ENCODE measurements at regions not wholly inside any gene's neighbourhood (a gene's known extent, or its start where the extent isn't known, plus 50 kb on each side); places are given as distances from the start of the nearest gene placed in this dataset.

DNA sequence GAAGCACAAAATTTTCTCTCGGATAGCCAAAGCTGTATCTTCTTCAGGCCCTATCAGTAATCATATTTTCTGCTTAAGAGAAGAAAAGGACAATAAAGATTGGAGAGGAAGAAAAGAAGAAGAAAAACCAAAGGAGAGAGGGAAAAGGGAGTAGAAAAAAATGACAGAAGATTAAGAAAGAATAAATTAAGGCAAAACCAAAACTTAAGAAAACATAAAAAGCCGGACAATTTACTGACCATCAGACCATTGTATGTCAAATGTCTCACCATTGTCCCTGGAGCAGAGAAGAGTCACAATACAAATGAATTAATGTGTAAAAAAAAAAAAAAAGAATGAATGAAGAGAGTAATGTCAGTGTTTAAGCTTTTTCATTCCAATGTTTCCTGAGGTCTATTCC, 1274.8 kb downstream of the FSCB start:
- Histone ChIP-seq H3K4me2 (ENCODE audit: low read depth, low read length) (no peak overlapping the region), H3K9me1 (ENCODE audit: insufficient read depth, low read length) (no peaks in the 10 kb centered on the region), H2AFZ (replicated peaks; ENCODE audit: low read length, poor library complexity) (no peak overlapping the region), H4K20me1 (ENCODE audit: insufficient read depth, low read length) (no peaks in the 10 kb centered on the region), H4K91ac (ENCODE audit: insufficient read depth, low read depth, low read length) (no peak overlapping the region), H3K4me3 (ENCODE audit: insufficient read depth, low read depth, low read length) (no peak overlapping the region), H3K79me1 (ENCODE audit: low read depth in 1 of 2, low read length in 2 of 2) (no peaks in the 10 kb centered on the region), H3K4me1 (ENCODE audit: control insufficient read depth, insufficient read depth, low read length) (no peaks in the 10 kb centered on the region), H3K56ac (ENCODE audit: extremely low read depth, insufficient read depth, low read length) (no peak overlapping the region), H4K8ac (ENCODE audit: low read depth in 2 of 2, low read length in 2 of 2) (no peak overlapping the region), H3K27me3 (ENCODE audit: control insufficient read depth, insufficient read depth, low read length) (no peaks in the 10 kb centered on the region), H2AK5ac (ENCODE audit: low read depth, low read length) (no peak overlapping the region), H2BK15ac (ENCODE audit: low read depth, low read length) (no peak overlapping the region), H2BK20ac (ENCODE audit: low read depth, low read length) (no peak overlapping the region), H3K18ac (ENCODE audit: low read depth, low read length) (no peak overlapping the region), H3K27ac (ENCODE audit: insufficient read depth, low read length) (no peak overlapping the region), H3K23ac (ENCODE audit: low read depth, low read length) (no peak overlapping the region), H2BK120ac (ENCODE audit: low read depth, low read length) (no peak overlapping the region), H3K36me3 (ENCODE audit: control insufficient read depth, insufficient read depth, low read length) (no peaks in the 10 kb centered on the region), H3K4ac (ENCODE audit: low read depth, low read length) (no peak overlapping the region), H2BK5ac (ENCODE audit: low read depth, low read length, poor library complexity, severe bottlenecking) (no peak overlapping the region), H2AK9ac (replicated peaks; ENCODE audit: low read depth, low read length, poor library complexity) (no peak overlapping the region), H3K9ac (ENCODE audit: low read depth, low read length) (no peak overlapping the region), H3K14ac (replicated peaks; ENCODE audit: low read depth, low read length) (no peak overlapping the region), H3K9me3 (ENCODE audit: control insufficient read depth, insufficient read depth, low read length) (no peaks in the 10 kb centered on the region), H4K5ac (ENCODE audit: low read depth, low read length) (no peak overlapping the region)
- DNase-seq (no peak), ATAC-seq (ENCODE audit: low read depth) (no peak)
- dilution Hi-C loops (cut with HindIII; ENCODE audit: low sequenced_read_pairs, unreplicated experiment): no loop called here
- CTCF ChIA-PET: no interaction called here
- in situ Hi-C loops (cut with MboI; ENCODE audit: low sequenced_read_pairs): no loop called here
- POLR2A ChIA-PET (ENCODE audit: unreplicated experiment): no interaction called here
- no TSS peak for BruUV-seq (replicated peaks)
- intact Hi-C loops (cut with micrococcal nuclease): no loop called here
- TF ChIP-seq BHLHE40 (IDR thresholded peaks at IDR 0.05; ENCODE audit: low read depth, low read length): no peak
- no peak for TF ChIP-seq RAD21 (IDR thresholded peaks at IDR 0.05; ENCODE audit: low read length)
- TF ChIP-seq NFE2L2 (IDR thresholded peaks at IDR 0.05; ENCODE audit: low read depth, low read length): no peak
- no peak for TF ChIP-seq CEBPB (IDR thresholded peaks at IDR 0.05; ENCODE audit: low read depth, low read length)
- no peak for TF ChIP-seq MXI1 (IDR thresholded peaks at IDR 0.05; ENCODE audit: borderline replicate concordance, low read depth, low read length)
- TF ChIP-seq FOS (IDR thresholded peaks at IDR 0.05; ENCODE audit: low read depth, low read length): no peak
- no peak for TF ChIP-seq SMC3 (IDR thresholded peaks at IDR 0.05; ENCODE audit: low read depth, low read length)
- no peak for TF ChIP-seq CHD1 (IDR thresholded peaks at IDR 0.05; ENCODE audit: low read depth, low read length)
- TF ChIP-seq, protein P1, sequence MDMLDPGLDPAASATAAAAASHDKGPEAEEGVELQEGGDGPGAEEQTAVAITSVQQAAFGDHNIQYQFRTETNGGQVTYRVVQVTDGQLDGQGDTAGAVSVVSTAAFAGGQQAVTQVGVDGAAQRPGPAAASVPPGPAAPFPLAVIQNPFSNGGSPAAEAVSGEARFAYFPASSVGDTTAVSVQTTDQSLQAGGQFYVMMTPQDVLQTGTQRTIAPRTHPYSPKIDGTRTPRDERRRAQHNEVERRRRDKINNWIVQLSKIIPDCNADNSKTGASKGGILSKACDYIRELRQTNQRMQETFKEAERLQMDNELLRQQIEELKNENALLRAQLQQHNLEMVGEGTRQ (IDR thresholded peaks at IDR 0.05; ENCODE audit: low read depth, low read length): no peak
- TF ChIP-seq ELK1 (IDR thresholded peaks at IDR 0.05; ENCODE audit: borderline replicate concordance, low read depth, low read length): no peak
- TF ChIP-seq POLR2A (IDR thresholded peaks at IDR 0.05; ENCODE audit: low read depth, low read length): no peak
- no peak for TF ChIP-seq MAFK (IDR thresholded peaks at IDR 0.05; ENCODE audit: low read depth, low read length)
- no peak for TF ChIP-seq MAZ (IDR thresholded peaks at IDR 0.05; ENCODE audit: borderline replicate concordance, low read depth, low read length)
- no peak for TF ChIP-seq RFX5 (IDR thresholded peaks at IDR 0.05; ENCODE audit: low read depth, low read length)
- TF ChIP-seq CTCF (conservative IDR thresholded peaks at IDR 0.05; ENCODE audit: low read depth, low read length): no peak
- TF ChIP-seq RCOR1 (IDR thresholded peaks at IDR 0.05; ENCODE audit: insufficient replicate concordance, low read length): no peak
- WGBS, 2 experiments (ENCODE audit: extremely low coverage in 2 of 2, insufficient read length in 1 of 2): no CpG with 5 or more reads among the region's 2 CpGs
